ENCODE measurements at regions not wholly inside any gene's neighbourhood (a gene's known extent, or its start where the extent isn't known, plus 50 kb on each side); places are given as distances from the start of the nearest gene placed in this dataset.

DNA sequence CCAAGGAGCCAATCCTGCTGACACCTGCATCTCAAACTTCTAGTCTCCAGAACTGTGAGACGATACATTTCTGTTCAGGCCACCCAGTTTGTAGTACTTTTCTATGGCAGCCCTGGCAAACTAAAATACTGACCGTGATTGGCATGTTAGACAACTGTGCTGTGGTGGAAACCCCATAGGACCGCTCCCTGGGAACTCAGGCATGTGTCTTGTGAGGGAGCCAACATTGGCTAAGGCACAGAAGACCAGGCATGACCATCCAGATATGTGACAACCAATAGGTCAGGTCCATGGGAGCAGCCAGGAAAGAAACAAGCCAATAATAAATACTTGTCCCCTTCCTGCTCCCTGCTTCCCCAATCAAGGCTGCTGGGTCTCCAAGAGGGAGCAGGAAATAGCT, 101.4 kb upstream of the MPDZ start (continued):
- TF ChIP-seq, protein P1, sequence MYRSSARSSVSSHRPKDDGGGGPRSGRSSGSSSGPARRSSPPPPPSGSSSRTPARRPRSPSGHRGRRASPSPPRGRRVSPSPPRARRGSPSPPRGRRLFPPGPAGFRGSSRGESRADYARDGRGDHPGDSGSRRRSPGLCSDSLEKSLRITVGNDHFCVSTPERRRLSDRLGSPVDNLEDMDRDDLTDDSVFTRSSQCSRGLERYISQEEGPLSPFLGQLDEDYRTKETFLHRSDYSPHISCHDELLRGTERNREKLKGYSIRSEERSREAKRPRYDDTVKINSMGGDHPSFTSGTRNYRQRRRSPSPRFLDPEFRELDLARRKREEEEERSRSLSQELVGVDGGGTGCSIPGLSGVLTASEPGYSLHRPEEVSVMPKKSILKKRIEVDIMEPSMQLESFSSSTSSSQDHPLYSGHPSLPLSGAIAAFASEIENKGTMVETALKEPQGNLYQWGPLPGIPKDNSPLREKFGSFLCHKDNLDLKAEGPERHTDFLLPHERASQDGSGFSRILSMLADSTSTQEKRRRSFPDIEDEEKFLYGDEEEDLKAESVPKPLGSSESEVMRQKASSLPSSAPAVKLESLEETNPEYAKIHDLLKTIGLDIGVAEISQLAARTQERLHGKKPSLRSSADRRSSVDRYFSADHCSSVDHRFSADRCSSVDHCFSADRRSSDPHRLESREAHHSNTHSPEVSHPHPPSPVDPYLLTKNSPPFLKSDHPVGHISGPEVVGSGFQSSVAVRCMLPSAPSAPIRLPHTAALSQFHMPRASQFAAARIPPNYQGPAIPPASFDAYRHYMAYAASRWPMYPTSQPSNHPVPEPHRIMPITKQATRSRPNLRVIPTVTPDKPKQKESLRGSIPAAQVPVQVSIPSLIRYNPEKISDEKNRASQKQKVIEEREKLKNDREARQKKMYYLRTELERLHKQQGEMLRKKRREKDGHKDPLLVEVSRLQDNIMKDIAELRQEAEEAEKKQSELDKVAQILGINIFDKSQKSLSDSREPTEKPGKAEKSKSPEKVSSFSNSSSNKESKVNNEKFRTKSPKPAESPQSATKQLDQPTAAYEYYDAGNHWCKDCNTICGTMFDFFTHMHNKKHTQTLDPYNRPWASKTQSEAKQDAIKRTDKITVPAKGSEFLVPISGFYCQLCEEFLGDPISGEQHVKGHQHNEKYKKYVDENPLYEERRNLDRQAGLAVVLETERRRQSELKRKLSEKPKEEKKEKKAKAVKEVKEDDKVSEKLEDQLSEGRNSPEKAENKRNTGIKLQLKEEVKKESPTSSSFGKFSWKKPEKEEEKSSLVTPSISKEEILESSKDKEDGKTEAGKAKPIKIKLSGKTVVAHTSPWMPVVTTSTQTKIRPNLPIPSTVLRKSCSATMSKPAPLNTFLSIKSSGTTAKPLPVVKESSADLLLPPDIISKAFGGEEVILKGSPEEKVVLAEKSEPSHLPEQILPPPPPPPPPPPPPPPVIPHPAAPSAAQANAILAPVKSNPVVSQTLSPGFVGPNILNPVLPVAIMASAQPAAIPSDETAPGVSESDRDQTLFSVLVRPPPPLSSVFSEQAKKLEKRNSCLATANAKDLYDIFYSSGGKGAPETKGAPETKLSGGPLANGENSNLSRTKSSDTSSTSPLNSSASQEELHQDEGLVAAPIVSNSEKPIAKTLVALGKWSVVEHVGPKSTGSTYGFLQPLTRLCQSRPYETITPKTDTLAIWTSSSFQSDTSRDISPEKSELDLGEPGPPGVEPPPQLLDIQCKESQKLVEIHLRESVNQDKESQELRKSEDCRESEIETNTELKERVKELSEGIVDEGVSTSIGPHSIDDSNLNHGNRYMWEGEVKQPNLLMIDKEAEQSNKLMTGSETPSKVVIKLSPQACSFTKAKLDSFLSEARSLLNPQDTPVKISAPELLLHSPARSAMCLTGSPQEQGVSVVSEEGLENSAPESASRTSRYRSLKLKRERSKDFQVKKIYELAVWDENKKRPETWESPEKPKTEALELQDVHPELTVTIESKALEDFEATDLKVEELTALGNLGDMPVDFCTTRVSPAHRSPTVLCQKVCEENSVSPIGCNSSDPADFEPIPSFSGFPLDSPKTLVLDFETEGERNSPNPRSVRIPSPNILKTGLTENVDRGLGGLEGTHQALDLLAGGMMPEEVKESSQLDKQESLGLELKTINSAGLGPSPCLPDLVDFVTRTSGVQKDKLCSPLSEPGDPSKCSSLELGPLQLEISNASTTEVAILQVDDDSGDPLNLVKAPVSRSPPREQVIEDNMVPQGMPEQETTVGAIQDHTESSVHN (IDR thresholded peaks at IDR 0.05; ENCODE audit: borderline replicate concordance in 1 of 2, low read depth in 1 of 2), result no peak
- no peak for TF ChIP-seq ZFX (CRISPR knock-in tag; IDR thresholded peaks at IDR 0.05)

DNA sequence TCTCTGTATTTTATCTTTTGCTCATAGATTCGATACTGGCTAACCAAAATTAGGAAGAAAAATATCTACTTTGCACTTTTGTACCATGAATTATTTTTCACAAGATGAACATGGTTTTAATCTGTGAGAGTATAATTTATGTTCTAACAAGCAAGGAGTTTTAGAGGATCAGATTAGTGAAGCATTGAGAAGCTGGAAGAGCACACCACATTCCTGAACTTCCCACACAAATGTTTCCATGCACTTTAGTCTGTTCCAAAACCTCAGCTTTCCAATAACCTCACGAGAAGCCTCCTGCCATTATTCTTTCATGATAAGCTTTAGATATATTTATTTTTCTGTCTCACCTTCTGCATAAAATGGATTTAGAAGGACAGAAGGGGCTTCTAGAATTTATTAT, 98.7 kb upstream of the MPDZ start:
- H3K27me3 ChIP-seq (ENCODE audit: control insufficient read depth in 2 of 2, insufficient read depth in 2 of 2, low read length in 2 of 2), result no peaks in the 10 kb centered on the region
- no peak for DNase-seq (ENCODE audit: extremely low read depth in 1 of 4, low spot score in 3 of 4)
- ATAC-seq, result no peak
- no peaks in the 10 kb centered on the region for H3K9me3 ChIP-seq (replicated peaks; ENCODE audit: control insufficient read depth, insufficient read depth, low read depth, low read length)
- no peak overlapping the region for H3K4me2 ChIP-seq (ENCODE audit: insufficient read depth, low read length)
- CTCF ChIA-PET (ENCODE audit: low intra/inter-chr PET ratio), result no interaction called here
- no peaks in the 10 kb centered on the region for H3K79me2 ChIP-seq (ENCODE audit: control insufficient read depth, insufficient read depth, low read length)
- TF ChIP-seq SRSF1 (IDR thresholded peaks at IDR 0.05; ENCODE audit: low read depth, low read length) (no peak), POLR2B (IDR thresholded peaks at IDR 0.05; ENCODE audit: low read depth, partially characterized antibody) (no peak)
- H2AFZ ChIP-seq (ENCODE audit: low read depth, low read length), result no peak overlapping the region
- H3K4me1 ChIP-seq (replicated peaks in 1 of 2; ENCODE audit: control insufficient read depth in 2 of 2, insufficient read depth in 2 of 2, low read length in 2 of 2), result no peaks in the 10 kb centered on the region
- POLR2A ChIA-PET, result no interaction called here
- no peaks in the 10 kb centered on the region for H4K20me1 ChIP-seq (replicated peaks; ENCODE audit: control insufficient read depth, insufficient read depth, low read length)
- in situ Hi-C loops (cut with MboI) (no loop called here), intact Hi-C loops (cut with micrococcal nuclease) (no loop called here)
- no peak overlapping the region for H3K27ac ChIP-seq (ENCODE audit: extremely low read depth, low read depth, low read length)
- H3K4me3 ChIP-seq, result no peak overlapping the region
- no TSS peak for BruUV-seq (replicated peaks)
- WGBS (ENCODE audit: insufficient coverage, low coverage, missing lambda C conversion rate), result 0% methylated on average over 2 of the region's 2 CpGs
- no peaks in the 10 kb centered on the region for H3K9me1 ChIP-seq (ENCODE audit: control insufficient read depth, insufficient read depth, low read length)
- no peak for FAIRE-seq
- no peak overlapping the region for H3K9ac ChIP-seq (ENCODE audit: insufficient read depth in 1 of 2, low read depth in 2 of 2, low read length in 2 of 2)
- H3K36me3 ChIP-seq (ENCODE audit: control insufficient read depth, insufficient read depth, low read length), result no peaks in the 10 kb centered on the region

All from K562 (cell line).